ENCODE measurements at regions not wholly inside any gene's neighbourhood (a gene's known extent, or its start where the extent isn't known, plus 50 kb on each side); places are given as distances from the start of the nearest gene placed in this dataset.

DNA sequence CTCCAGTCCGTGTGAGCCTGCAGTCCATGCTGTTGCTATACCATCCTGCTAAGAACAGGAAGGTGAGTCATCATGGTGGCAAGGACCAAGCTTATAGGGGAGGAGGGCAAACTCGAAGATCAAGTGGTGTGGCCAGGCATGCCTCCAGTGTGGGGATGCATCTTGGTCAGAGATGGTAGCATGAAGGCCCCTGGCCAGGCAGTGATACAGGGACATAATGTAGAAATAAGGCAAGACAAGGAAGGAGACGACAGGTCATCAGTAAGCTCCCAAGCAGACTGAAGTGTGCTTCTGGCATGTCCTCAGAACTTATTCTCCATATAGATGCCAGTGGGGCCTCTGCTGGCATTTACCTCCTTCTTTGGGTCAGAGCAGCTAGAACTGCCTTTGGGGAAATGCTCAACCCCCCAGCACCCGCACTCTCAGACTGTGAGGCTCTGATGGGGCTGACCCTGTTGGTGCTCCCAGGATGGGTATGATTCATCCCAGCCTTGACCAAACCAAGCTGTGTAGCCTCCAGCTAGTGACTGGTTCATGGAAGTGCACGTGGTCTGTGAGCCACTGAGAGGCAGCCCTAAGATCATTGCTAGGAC lies 52.5 kb upstream of the ATP2B2 start:
- ChIA-PET POLR2A (ENCODE audit: low non-redundant PET) (no interaction called here), CTCF (no interaction called here)
- no peak for DNase-seq (ENCODE audit: low spot score)
- H3K4me3 ChIP-seq (ENCODE audit: low read depth, low read length, poor library complexity, severe bottlenecking), result no peak overlapping the region
- H3K27me3 ChIP-seq (replicated peaks; ENCODE audit: insufficient read depth, low read depth, low read length, poor library complexity), result peaks cover 7% of the 10 kb centered on the region
- no TSS peak for BruUV-seq (replicated peaks)
- H3K36me3 ChIP-seq (ENCODE audit: insufficient read depth, low read length, poor library complexity, severe bottlenecking), result no peaks in the 10 kb centered on the region
- H3K4me1 ChIP-seq (ENCODE audit: insufficient read depth, low read length, poor library complexity, severe bottlenecking), result no peaks in the 10 kb centered on the region
- intact Hi-C loops (cut with micrococcal nuclease; ENCODE audit: unreplicated experiment), result no loop called here
- no peak overlapping the region for H3K27ac ChIP-seq (ENCODE audit: low read depth, low read length, poor library complexity, severe bottlenecking)
- no peaks in the 10 kb centered on the region for H3K9me3 ChIP-seq (ENCODE audit: low read depth, low read length, poor library complexity, severe bottlenecking)
- TF ChIP-seq CTCF (conservative IDR thresholded peaks at IDR 0.05; ENCODE audit: low read depth, low read length) (no peak), EZH2 (IDR thresholded peaks at IDR 0.05; ENCODE audit: borderline replicate concordance, low read depth, low read length, poor library complexity, severe bottlenecking) (no peak)

- no peaks in the 10 kb centered on the region for H3K36me3 ChIP-seq (ENCODE audit: insufficient read depth, low read length, poor library complexity, severe bottlenecking)
- no peak overlapping the region for H3K27ac ChIP-seq (ENCODE audit: low read depth, low read length, poor library complexity, severe bottlenecking)
- TF ChIP-seq CTCF (conservative IDR thresholded peaks at IDR 0.05; ENCODE audit: low read depth, low read length), result no peak
- DNase-seq (ENCODE audit: low spot score), result no peak
- H3K27me3 ChIP-seq (replicated peaks; ENCODE audit: insufficient read depth, low read depth, low read length, poor library complexity), result peaks cover 7% of the 10 kb centered on the region
- no TSS peak for BruUV-seq (replicated peaks)
- no peak overlapping the region for H3K4me3 ChIP-seq (ENCODE audit: low read depth, low read length, poor library complexity, severe bottlenecking)
- POLR2A ChIA-PET (ENCODE audit: low non-redundant PET), result no interaction called here
- intact Hi-C loops (cut with micrococcal nuclease; ENCODE audit: unreplicated experiment), result no loop called here
- H3K4me1 ChIP-seq (ENCODE audit: insufficient read depth, low read length, poor library complexity, severe bottlenecking), result no peaks in the 10 kb centered on the region
- CTCF ChIA-PET, result no interaction called here
- H3K9me3 ChIP-seq (ENCODE audit: low read depth, low read length, poor library complexity, severe bottlenecking), result no peaks in the 10 kb centered on the region
These were observed 53.4 kb upstream of the ATP2B2 start for GRCh38 chr3:10558736-10559135.

DNA sequence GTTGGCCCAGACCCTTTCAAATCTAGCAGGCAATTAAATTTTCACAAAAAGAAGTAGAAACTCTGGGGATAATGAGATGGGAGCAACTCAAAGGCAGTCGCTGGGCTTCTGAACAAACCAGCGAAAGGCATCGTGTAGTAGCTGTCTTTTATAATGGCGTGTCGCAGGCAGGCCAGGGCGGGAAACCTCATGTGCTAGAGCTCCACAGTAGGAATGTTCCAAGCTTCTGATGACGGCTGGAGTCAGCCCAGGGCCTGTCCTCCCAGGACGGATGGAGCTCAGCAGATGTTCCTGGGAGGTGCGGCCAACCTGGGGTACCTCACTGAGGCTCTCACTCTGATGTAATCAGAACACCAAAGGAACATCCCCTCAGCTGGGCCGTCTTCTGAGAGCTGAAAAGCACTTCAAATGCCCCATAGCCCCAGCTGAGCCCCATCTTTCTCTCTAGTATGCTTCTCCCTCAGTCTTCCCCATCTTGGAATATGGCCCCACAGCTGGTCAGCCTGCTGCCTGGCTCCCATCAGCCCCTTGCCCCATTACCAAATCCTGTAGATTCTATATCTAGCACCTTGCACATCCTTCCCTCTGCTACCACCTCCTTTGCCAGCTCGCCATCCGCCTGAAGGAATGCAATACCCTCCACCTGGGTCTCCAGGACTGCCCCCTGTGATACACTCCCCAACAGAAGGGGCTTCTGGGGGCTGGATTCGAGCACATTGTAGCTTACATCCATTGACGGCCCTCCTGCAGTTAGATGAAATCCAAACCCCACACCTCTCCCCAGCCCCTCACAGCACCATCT lies 54.9 kb upstream of the ATP2B2 start:
- CTCF ChIA-PET, result no interaction called here
- POLR2A ChIA-PET (ENCODE audit: low non-redundant PET), result interaction anchor here (0.9 kb wide), 1 partner anchor 12 kb away, joined by 4 read pairs; no protein-coding TSS in a partner anchor
- DNase-seq (ENCODE audit: low spot score), result no peak

More for the DNA sequence above, 54.9 kb upstream of the ATP2B2 start:
- H3K27ac ChIP-seq (ENCODE audit: low read depth, low read length, poor library complexity, severe bottlenecking), result no peak overlapping the region
- H3K4me3 ChIP-seq (ENCODE audit: low read depth, low read length, poor library complexity, severe bottlenecking), result no peak overlapping the region
- H3K4me1 ChIP-seq (ENCODE audit: insufficient read depth, low read length, poor library complexity, severe bottlenecking), result no peaks in the 10 kb centered on the region
- H3K9me3 ChIP-seq (ENCODE audit: low read depth, low read length, poor library complexity, severe bottlenecking), result no peaks in the 10 kb centered on the region
- BruUV-seq (replicated peaks), result no TSS peak
- intact Hi-C loops (cut with micrococcal nuclease; ENCODE audit: unreplicated experiment), result no loop called here
- TF ChIP-seq EZH2 (IDR thresholded peaks at IDR 0.05; ENCODE audit: borderline replicate concordance, low read depth, low read length, poor library complexity, severe bottlenecking) (no peak), CTCF (conservative IDR thresholded peaks at IDR 0.05; ENCODE audit: low read depth, low read length) (no peak)
- H3K27me3 ChIP-seq (replicated peaks; ENCODE audit: insufficient read depth, low read depth, low read length, poor library complexity), result peaks cover 7% of the 10 kb centered on the region
- H3K36me3 ChIP-seq (ENCODE audit: insufficient read depth, low read length, poor library complexity, severe bottlenecking), result no peaks in the 10 kb centered on the region

Data from A673 (cell line).